Astrocyte (in vitro differentiated cells and primary cell): ENCODE measurements at regions not wholly inside any gene's neighbourhood (a gene's known extent, or its start where the extent isn't known, plus 50 kb on each side); places are given as distances from the start of the nearest gene placed in this dataset.

Source experiments
- CTCF ChIP-seq: IDR thresholded peaks from 2 replicates; pipeline ENCODE4 v1.5.1; 2011; ENCODE audit warnings: low read depth, mild to moderate bottlenecking, inconsistent platforms, low read length, moderate library complexity; ENCODE audit not compliant: insufficient read depth
- EZH2 ChIP-seq: IDR thresholded peaks from 2 replicates; pipeline ENCODE4 v1.6.1; 2012; ENCODE audit warnings: mild to moderate bottlenecking, low read length, inconsistent platforms; ENCODE audit not compliant: insufficient read depth

- TF ChIP-seq CTCF (no peak), EZH2 (no peak)
Observed at GRCh38 chr3:42022355-42022754, 60.5 kb upstream of the ULK4 start.
